ENCODE measurements at regions not wholly inside any gene's neighbourhood (a gene's known extent, or its start where the extent isn't known, plus 50 kb on each side); places are given as distances from the start of the nearest gene placed in this dataset.

DNA sequence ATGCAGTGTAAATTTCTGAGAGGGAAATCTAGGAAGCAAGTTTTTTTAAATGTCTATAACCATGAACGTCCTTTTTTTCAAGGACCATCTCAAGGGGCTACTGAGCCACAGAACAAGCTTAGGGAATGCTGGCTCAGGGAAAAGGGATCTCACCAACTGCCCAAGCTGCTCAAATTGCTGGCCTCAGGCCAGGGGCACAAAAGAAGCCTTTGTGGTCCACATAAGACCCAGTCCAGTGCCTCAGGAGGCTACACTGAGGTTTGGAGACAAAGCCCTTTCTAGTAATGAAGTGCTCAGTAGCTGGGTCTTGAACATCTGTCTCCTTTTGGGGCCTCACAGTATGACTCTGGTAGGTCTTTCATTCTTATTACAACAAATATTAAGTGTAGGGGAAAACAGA lies 305.5 kb downstream of the RAB28 start:
- TF ChIP-seq, protein P1, sequence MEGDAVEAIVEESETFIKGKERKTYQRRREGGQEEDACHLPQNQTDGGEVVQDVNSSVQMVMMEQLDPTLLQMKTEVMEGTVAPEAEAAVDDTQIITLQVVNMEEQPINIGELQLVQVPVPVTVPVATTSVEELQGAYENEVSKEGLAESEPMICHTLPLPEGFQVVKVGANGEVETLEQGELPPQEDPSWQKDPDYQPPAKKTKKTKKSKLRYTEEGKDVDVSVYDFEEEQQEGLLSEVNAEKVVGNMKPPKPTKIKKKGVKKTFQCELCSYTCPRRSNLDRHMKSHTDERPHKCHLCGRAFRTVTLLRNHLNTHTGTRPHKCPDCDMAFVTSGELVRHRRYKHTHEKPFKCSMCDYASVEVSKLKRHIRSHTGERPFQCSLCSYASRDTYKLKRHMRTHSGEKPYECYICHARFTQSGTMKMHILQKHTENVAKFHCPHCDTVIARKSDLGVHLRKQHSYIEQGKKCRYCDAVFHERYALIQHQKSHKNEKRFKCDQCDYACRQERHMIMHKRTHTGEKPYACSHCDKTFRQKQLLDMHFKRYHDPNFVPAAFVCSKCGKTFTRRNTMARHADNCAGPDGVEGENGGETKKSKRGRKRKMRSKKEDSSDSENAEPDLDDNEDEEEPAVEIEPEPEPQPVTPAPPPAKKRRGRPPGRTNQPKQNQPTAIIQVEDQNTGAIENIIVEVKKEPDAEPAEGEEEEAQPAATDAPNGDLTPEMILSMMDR (conservative IDR thresholded peaks at IDR 0.05): no peak
- Mint-ChIP-seq H3K27me3 (no peaks in the 10 kb centered on the region), H3K4me3 (no peak overlapping the region), H3K27ac (no peak overlapping the region), H3K36me3 (peaks cover 5% of the 10 kb centered on the region), H3K4me1 (ENCODE audit: unreplicated experiment) (peaks cover 16% of the 10 kb centered on the region), H3K9me3 (peaks cover 5% of the 10 kb centered on the region)
- no peak for DNase-seq (ENCODE audit: extremely low spot score, unreplicated experiment)

DNA sequence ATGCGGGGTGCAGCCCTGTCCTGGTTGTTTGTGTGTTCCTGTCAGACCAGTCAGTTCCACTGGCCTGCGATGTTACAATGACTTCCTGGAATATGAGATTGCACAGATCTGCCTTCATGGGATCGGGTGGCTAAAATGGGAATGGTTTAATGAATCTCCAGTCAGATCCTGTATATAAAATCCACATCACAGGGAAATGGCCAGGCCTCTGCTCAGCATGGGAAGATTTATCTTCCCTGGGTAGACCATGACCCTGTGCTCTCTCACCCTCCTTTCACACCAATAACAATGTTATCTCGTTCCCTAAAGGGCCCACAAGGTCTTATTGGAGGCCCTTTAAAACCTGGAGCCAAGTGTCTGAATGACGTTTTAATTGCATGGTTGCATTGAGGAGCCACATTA lies 307.4 kb downstream of the RAB28 start:
- Mint-ChIP-seq H3K9me3 (peaks cover 5% of the 10 kb centered on the region), H3K27ac (no peak overlapping the region), H3K27me3 (no peaks in the 10 kb centered on the region), H3K4me3 (no peak overlapping the region), H3K36me3 (peaks cover 5% of the 10 kb centered on the region), H3K4me1 (ENCODE audit: unreplicated experiment) (peaks cover 16% of the 10 kb centered on the region)
- TF ChIP-seq, protein P1 (conservative IDR thresholded peaks at IDR 0.05): no peak
- no peak for DNase-seq (ENCODE audit: extremely low spot score, unreplicated experiment)

DNA sequence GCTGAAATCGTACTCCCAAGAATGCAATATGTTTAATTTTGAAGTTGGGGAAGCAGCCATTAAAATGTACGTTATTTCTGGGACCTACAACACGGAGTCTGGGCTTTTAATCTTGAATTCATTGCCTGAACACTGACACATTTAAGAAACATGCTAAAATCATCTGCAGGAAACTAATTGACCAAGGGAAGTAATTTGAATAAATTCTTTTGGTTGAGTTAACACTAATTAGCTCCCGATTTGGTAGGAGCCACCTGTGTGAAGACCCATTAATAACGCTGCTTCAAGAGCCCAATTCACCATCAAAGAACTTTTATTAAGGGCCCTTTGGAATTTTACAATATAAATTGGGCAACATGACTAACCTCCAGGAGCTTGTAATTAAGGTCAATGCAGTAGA lies 309.2 kb downstream of the RAB28 start:
- Mint-ChIP-seq H3K4me1 (ENCODE audit: unreplicated experiment) (peaks cover 16% of the 10 kb centered on the region), H3K27ac (no peak overlapping the region), H3K4me3 (no peak overlapping the region), H3K36me3 (peaks cover 5% of the 10 kb centered on the region), H3K9me3 (peaks cover 5% of the 10 kb centered on the region), H3K27me3 (no peaks in the 10 kb centered on the region)
- DNase-seq (ENCODE audit: extremely low spot score, unreplicated experiment): no peak
- TF ChIP-seq, protein P1 (conservative IDR thresholded peaks at IDR 0.05): no peak

DNA sequence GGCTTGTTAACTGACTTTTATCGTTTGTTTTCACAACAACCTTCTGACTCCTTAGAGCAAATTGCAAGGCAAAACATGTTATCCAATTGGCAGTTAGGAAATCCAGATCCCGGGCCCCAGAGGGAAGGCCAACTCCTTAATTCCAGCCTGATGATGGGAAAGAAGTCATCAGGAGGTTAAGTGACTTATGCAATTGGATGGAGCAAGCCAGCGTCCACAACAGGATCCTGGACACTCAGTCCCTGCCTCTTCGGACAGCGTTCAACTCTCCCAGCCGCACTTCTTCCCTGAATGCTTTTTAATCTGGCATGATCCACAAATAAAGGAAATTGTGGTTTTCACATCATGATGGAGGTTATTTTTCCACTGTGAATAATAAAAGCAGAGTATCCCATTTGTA lies 310.1 kb downstream of the RAB28 start:
- peaks cover 5% of the 10 kb centered on the region for H3K36me3 Mint-ChIP-seq
- H3K4me1 Mint-ChIP-seq (ENCODE audit: unreplicated experiment): peaks cover 16% of the 10 kb centered on the region
- no peak overlapping the region for H3K4me3 Mint-ChIP-seq
- no peak for DNase-seq (ENCODE audit: extremely low spot score, unreplicated experiment)
- TF ChIP-seq, protein P1 (conservative IDR thresholded peaks at IDR 0.05): no peak
- peaks cover 5% of the 10 kb centered on the region for H3K9me3 Mint-ChIP-seq
- no peak overlapping the region for H3K27ac Mint-ChIP-seq
- H3K27me3 Mint-ChIP-seq: no peaks in the 10 kb centered on the region

DNA sequence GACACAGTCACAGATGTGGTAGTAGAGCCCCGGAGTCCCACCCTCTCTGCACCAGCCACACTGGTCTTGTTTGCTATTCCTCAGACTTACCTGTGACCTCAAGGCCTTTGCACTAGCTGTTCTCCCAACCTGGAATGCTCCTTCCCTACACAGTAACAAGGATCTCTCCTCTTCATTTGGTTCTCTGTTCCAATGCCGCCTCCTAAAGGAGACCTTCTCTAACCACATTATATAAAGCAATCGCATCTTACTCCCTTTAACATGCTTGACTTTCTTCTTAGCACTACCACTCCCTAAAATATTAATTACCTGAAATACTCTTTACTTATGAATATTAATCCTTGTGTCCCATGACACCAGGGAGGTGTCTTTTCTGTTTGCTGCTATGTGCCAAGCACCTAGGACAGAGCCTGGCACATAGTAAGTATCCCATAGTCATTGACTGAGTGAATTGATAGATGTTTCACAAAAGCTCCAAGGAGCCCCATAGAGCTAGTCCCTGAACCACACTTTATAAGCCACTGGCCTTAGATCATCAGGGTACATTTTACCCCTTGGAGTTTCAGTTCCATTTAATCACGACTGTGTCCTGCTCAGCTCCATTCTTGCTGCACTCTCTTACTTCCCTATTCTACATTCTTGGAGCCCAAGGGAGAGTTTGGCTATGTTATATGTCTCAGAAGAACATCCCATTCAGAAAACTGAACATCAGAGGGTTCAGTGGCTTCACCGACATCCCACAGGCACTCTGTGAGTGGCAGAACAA lies 312.7 kb downstream of the RAB28 start:
- TF ChIP-seq, protein P1 (conservative IDR thresholded peaks at IDR 0.05): no peak
- peaks cover 5% of the 10 kb centered on the region for H3K36me3 Mint-ChIP-seq
- H3K27me3 Mint-ChIP-seq: no peaks in the 10 kb centered on the region
- H3K4me1 Mint-ChIP-seq (ENCODE audit: unreplicated experiment): peaks cover 11% of the 10 kb centered on the region
- peaks cover 11% of the 10 kb centered on the region for H3K9me3 Mint-ChIP-seq
- H3K27ac Mint-ChIP-seq: no peak overlapping the region
- H3K4me3 Mint-ChIP-seq: no peak overlapping the region
- no peak for DNase-seq (ENCODE audit: extremely low spot score, unreplicated experiment)

Measured in type B pancreatic cell (in vitro differentiated cells).